Effector memory CD4-positive, alpha-beta T cell (primary cell): ENCODE measurements at regions not wholly inside any gene's neighbourhood (a gene's known extent, or its start where the extent isn't known, plus 50 kb on each side); places are given as distances from the start of the nearest gene placed in this dataset.

ENCODE experiments used
- DNase-seq, 3 donors: peaks; one replicate each; pipeline ENCODE4 v3.0.0-alpha.2; 2020
- H3K27ac ChIP-seq: 2 replicates; pipeline ENCODE4 v1.7.0; 2013; ENCODE audit warnings: mild to moderate bottlenecking, low read length, moderate library complexity; ENCODE audit not compliant: insufficient read depth, poor library complexity, severe bottlenecking
- H3K27me3 ChIP-seq: replicated peaks from 2 replicates; pipeline ENCODE4 v1.7.0; 2013; ENCODE audit warnings: mild to moderate bottlenecking, low read length; ENCODE audit not compliant: insufficient read depth, control insufficient read depth, poor library complexity, severe bottlenecking
- H3K36me3 ChIP-seq: 2 replicates; pipeline ENCODE4 v1.7.0; 2013; ENCODE audit warnings: mild to moderate bottlenecking, low read length, moderate library complexity; ENCODE audit not compliant: control insufficient read depth, insufficient read depth
- H3K4me1 ChIP-seq: 2 replicates; pipeline ENCODE4 v1.7.0; 2013; ENCODE audit warnings: low read length, mild to moderate bottlenecking; ENCODE audit not compliant: control insufficient read depth, insufficient read depth, poor library complexity, severe bottlenecking
- H3K4me3 ChIP-seq: 2 replicates; pipeline ENCODE4 v1.7.0; 2013; ENCODE audit warnings: low read length, low read depth, mild to moderate bottlenecking; ENCODE audit not compliant: insufficient read depth, poor library complexity, severe bottlenecking
- H3K9me3 ChIP-seq: 2 replicates; pipeline ENCODE4 v1.7.0; 2013; ENCODE audit warnings: mild to moderate bottlenecking, low read length, moderate library complexity; ENCODE audit not compliant: control insufficient read depth

DNA sequence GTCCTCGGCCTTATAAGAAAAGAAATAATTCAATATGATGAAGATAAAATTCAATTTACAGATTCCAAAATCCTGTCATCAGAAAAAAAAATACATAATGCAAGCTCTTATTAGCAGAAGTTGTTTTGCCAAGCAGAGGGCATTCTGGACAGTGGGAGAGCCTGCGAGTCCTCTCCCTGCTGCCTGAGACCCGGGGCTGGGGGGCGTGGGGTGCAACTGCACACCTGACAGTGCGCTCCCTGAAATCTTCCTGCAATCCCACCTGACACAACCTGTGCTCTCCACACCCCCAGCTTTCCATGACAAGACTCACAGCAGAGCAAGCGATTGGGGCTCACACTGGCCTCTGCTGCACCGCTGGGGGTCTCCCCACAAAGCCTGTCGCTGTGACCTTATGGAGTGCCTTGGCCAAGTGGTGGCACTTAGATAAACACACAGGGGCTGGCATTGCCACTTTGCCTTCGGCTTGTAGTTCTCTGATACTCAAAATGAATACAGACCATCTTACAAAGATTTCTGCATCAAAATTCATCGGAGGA, 130.3 kb upstream of the PDE10A start:
- Histone ChIP-seq H3K4me3 (no peak overlapping the region), H3K4me1 (no peaks in the 10 kb centered on the region), H3K27ac (no peak overlapping the region), H3K36me3 (no peaks in the 10 kb centered on the region), H3K27me3 (no peaks in the 10 kb centered on the region), H3K9me3 (no peaks in the 10 kb centered on the region)
- DNase-seq: no peak

DNA sequence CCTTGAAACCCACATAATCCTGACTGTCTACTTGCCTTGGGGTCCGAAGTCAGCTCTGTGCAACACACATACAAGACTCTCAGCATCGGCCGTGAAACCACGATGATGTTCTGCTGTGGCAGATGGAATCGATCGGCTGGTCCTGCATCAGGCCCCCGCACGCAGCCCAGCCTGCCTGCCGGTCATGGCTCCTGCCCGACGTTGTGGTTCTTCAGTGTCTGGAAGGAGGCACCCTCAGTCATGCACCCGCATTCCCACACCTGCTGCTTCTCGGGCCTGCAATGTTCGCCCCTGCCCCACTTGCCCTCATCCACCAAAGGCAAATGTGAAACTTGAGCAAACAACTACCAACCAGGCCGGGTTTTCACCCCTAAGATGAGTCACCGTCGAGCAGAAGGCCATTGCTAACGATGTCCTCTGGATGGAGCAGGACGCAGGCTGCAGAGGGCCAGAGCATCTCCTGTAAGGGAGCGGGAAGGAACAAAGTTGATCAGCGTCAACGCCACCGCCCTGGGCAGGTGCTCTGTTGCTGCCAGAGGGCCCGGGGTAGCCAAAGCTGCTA, 128.9 kb upstream of the PDE10A start:
- no peak overlapping the region for H3K27ac ChIP-seq
- no peaks in the 10 kb centered on the region for H3K27me3 ChIP-seq
- DNase-seq: no peak
- H3K4me3 ChIP-seq: no peak overlapping the region
- no peaks in the 10 kb centered on the region for H3K36me3 ChIP-seq
- H3K9me3 ChIP-seq: no peaks in the 10 kb centered on the region
- H3K4me1 ChIP-seq: no peaks in the 10 kb centered on the region

DNA sequence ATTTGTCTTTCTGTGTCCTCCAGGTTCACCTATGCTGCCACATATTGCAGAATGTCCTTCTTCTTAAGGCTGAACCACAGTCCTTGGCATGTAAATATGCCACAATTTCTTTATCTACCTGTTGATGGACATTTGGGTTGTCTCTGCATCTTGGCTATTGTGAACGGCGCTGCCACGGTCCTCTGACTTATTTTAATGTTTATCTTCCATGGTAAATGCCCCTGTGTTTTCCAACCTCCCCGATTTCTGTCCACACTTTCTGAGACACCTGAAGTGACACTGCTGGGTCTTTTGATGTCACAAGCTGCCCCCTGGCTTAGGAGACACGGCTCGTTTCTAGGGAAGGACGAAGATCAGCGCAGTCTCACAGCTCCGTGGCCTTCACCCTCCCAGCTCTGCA, 128.3 kb upstream of the PDE10A start:
- Histone ChIP-seq H3K4me1 (no peaks in the 10 kb centered on the region), H3K4me3 (no peak overlapping the region), H3K36me3 (no peaks in the 10 kb centered on the region), H3K27ac (no peak overlapping the region), H3K27me3 (no peaks in the 10 kb centered on the region), H3K9me3 (no peaks in the 10 kb centered on the region)
- DNase-seq: no peak

DNA sequence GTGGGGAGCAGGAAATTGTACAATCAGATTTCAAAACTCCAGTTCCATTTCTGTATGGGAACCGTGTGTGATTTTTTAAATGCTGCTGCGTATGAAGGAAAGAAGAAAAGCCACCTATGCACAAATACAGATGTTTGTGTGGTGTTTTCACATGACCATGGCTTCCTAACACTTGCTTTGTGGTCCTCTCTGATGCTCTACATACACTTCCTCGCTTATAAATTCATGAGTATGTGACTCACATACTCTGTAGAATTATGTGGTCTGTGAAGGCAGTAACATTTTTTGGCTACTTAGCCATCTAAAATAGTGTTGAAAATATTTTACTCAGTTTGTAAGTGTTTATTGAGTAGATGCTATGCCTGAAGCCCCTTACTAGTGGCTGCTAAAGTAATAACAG, 119.8 kb upstream of the PDE10A start:
- DNase-seq: no peak
- no peaks in the 10 kb centered on the region for H3K4me1 ChIP-seq
- no peak overlapping the region for H3K4me3 ChIP-seq
- no peaks in the 10 kb centered on the region for H3K27me3 ChIP-seq
- no peaks in the 10 kb centered on the region for H3K36me3 ChIP-seq
- no peaks in the 10 kb centered on the region for H3K9me3 ChIP-seq
- H3K27ac ChIP-seq: no peak overlapping the region

DNA sequence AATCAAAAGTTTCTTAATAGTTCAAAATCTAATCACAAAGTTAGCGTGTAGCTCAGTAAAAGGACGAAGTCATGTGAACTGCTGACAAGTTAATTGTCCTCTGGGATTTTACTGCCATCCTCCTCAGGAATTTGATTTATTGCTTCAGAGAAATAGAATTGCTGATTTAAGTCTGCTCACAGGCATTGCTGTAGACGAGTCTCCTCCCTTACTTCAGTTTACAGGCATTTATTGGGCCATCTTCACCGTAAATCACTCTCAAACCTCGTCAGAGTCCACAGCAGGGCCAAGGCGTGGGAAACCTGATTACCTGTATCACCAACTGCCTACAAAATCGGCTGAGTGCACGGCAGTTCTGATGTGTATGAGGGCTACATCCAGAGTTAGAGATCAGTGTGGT, 119.1 kb upstream of the PDE10A start:
- Histone ChIP-seq H3K36me3 (no peaks in the 10 kb centered on the region), H3K4me1 (no peaks in the 10 kb centered on the region), H3K27me3 (no peaks in the 10 kb centered on the region), H3K4me3 (no peak overlapping the region), H3K27ac (no peak overlapping the region), H3K9me3 (no peaks in the 10 kb centered on the region)
- no peak for DNase-seq

DNA sequence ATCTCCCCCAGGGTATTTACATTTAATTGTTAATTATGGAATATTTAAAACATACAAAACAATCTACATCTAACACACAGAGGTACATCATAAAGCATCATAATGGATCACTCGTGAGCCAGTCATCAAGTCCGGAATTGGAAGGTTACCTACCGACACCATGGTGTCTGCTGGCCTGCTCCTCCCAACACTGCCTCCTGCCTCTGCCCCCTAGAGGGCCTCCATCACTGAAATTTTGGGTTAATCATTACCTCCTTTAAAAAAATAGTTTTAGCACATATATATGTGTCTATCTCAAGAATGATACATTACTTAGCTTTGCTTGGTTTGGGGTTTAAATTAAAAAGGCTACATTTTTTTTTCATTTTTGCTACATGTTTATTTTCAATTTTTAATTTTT, 114.6 kb upstream of the PDE10A start:
- no peaks in the 10 kb centered on the region for H3K9me3 ChIP-seq
- H3K27me3 ChIP-seq: no peaks in the 10 kb centered on the region

DNA sequence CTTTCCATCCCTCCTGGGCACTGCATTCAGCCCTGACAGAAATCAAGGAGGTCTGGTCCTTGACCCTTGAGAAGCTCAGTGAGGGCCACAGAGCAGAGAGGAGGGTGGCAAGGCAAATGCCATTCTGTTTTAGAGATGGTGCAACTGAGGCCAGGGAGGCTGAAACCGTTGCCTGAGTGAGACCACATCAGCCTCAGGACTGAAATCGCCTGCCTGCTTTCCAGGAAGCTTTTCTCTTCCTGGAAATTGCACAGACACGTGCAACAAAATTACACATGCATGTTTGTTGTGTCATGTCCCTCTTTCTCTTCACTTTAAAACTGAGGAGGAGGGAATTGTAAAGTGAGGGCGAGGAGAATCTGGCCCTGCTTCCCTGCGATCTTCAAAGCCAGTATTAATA, 113.7 kb upstream of the PDE10A start:
- Histone ChIP-seq H3K27ac (no peak overlapping the region), H3K9me3 (no peaks in the 10 kb centered on the region), H3K4me3 (no peak overlapping the region), H3K36me3 (no peaks in the 10 kb centered on the region), H3K4me1 (no peaks in the 10 kb centered on the region), H3K27me3 (no peaks in the 10 kb centered on the region)
- DNase-seq: no peak

More for the DNA sequence above, 114.6 kb upstream of the PDE10A start:
- DNase-seq: no peak
- H3K36me3 ChIP-seq: no peaks in the 10 kb centered on the region
- H3K4me1 ChIP-seq: no peaks in the 10 kb centered on the region
- no peak overlapping the region for H3K27ac ChIP-seq
- no peak overlapping the region for H3K4me3 ChIP-seq

DNA sequence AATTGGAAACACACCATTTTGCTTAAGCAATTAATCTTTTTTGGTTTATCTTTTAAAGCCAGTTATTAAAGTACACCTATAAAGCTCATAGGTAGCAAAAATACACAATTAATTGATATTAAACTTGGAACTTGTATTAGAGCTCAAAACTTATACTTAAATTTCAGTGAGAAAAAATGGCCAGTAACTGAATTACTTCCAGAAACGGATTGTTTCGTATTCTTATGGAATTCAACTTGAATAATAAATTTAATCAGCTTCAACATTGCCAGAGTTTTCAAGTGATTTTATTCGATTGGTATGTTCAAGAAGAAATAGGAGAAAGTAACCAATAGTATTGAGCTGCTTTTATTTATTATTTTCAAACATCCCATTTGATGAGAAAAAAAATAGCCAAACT, 112.7 kb upstream of the PDE10A start:
- Histone ChIP-seq H3K4me1 (no peaks in the 10 kb centered on the region), H3K9me3 (no peaks in the 10 kb centered on the region), H3K27ac (no peak overlapping the region), H3K4me3 (no peak overlapping the region), H3K27me3 (no peaks in the 10 kb centered on the region), H3K36me3 (no peaks in the 10 kb centered on the region)
- DNase-seq: no peak

DNA sequence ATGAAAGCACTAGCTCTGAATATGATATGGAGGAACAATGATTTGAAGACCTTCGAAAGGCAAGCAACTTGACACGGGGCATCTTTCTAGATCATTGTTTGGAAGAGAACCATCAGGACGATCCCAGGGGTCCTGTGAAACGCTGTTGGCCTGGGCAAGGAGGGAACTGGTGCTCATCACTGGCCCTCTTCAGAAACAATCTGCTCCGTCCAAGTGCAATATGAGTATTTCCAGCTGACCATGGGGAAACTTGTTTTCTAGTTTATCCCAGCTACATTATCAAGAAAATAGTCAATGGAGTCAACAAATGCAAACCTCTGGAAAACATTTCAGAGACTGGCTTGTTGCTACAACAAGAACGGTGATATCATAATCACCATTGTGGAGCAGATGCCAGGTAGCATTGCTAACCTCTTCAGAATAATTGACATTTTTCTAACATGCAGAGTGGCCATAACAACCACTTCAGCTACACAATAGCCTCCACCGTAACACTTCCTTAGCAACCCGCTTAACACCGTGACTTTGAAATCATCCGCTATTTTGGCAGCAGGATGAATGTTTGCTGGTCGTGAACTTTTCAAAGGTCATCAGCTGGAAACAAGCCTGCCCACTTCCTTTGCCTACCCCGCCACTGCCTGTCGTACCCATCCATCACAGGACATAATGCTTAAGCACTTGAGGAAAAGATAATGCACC, 112.0 kb upstream of the PDE10A start:
- Histone ChIP-seq H3K36me3 (no peaks in the 10 kb centered on the region), H3K9me3 (no peaks in the 10 kb centered on the region), H3K4me1 (no peaks in the 10 kb centered on the region), H3K27ac (no peak overlapping the region), H3K4me3 (no peak overlapping the region), H3K27me3 (no peaks in the 10 kb centered on the region)
- DNase-seq: no peak

DNA sequence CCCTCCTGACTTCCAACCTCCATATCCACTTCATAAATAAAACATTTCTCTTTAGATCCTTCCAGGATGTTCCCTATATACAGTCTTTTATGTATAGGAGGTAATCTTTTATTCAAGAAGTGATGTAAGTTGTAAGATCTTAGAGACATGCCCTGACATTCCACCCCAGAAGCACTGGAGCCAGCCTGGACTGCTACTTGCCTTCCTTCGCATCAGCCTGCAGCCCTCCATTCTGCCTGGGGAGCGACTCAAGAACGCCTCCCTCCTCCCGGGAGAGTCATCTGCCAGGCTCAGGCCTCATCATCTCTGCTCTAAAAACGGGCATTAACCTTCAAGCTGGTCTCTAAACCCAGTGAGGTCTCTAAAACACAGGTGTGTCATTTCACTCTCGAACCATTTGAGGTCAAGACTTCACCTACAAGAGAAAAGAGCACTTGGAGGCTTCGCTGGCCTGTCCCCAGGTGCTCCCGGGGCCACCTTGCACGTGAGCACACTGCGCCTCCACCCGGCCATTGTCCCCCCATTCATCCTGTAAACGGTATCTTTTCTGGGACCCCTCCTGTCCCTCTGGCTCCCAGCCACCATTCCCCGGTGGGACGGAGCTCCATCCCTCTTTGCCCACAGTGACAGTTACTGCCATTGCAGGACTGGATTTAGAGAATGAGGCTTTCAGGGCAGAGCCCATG, 107.5 kb upstream of the PDE10A start:
- Histone ChIP-seq H3K27me3 (no peaks in the 10 kb centered on the region), H3K36me3 (no peaks in the 10 kb centered on the region), H3K4me1 (no peaks in the 10 kb centered on the region), H3K27ac (no peak overlapping the region), H3K4me3 (no peak overlapping the region), H3K9me3 (no peaks in the 10 kb centered on the region)
- DNase-seq: no peak
